HUES64 (cell line): ENCODE measurements at regions not wholly inside any gene's neighbourhood (a gene's known extent, or its start where the extent isn't known, plus 50 kb on each side); places are given as distances from the start of the nearest gene placed in this dataset.

Experiments used
- H3K27ac ChIP-seq: 2 replicates; pipeline ENCODE4 v1.7.0; 2013; ENCODE audit warnings: low read depth, low read length, inconsistent platforms
- H3K27me3 ChIP-seq: 2 replicates; pipeline ENCODE4 v1.6.1; 2013; ENCODE audit warnings: mild to moderate bottlenecking, low read length; ENCODE audit not compliant: insufficient read depth
- H3K36me3 ChIP-seq: 2 replicates; pipeline ENCODE4 v1.6.1; 2013; ENCODE audit warnings: mild to moderate bottlenecking, low read length; ENCODE audit not compliant: insufficient read depth
- H3K4me1 ChIP-seq: 2 replicates; pipeline ENCODE4 v1.6.1; 2013; ENCODE audit warnings: mild to moderate bottlenecking, low read length, moderate library complexity; ENCODE audit not compliant: insufficient read depth
- H3K4me3 ChIP-seq: 2 replicates; pipeline ENCODE4 v1.5.1; 2013; ENCODE audit warnings: mild to moderate bottlenecking, low read length, moderate library complexity
- H3K9ac ChIP-seq: 2 replicates; pipeline ENCODE4 v1.6.1; 2013; ENCODE audit warnings: mild to moderate bottlenecking, low read depth, low read length
- H3K9me3 ChIP-seq: 2 replicates; pipeline ENCODE4 v1.6.1; 2013; ENCODE audit warnings: low read depth, low read length; ENCODE audit not compliant: insufficient read depth
- WGBS: fragments of 150-250, 120-280 bp; methylation state at CpG from one replicate; pipeline ENCODE4 v1.1.7; 2013; ENCODE audit warnings: missing lambda C conversion rate; 5-methylcytosine and 5-hydroxymethylcytosine counted together

DNA sequence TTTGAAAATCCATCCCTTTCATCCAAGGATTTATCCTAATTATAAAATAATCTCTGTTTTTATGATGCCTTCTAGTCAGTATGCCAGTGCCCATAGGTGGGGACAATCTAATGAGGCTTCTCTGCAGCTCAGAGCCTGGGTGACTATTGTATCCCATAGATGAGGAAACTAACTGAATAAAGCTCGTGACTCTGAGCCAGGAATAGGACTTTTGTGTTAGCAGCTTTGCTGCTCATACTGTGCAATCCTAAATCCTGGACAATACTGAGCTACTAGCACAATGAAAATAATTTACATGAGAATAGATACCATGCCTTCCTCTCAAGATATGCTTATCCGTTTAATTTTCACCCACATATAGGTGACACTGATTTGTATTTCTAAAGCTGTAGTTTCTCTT is 443.0 kb downstream of the PLK2 start:
- Histone ChIP-seq H3K27ac (no peak overlapping the region), H3K4me1 (no peaks in the 10 kb centered on the region), H3K9me3 (no peaks in the 10 kb centered on the region), H3K4me3 (no peak overlapping the region), H3K27me3 (no peaks in the 10 kb centered on the region), H3K36me3 (no peaks in the 10 kb centered on the region), H3K9ac (no peak overlapping the region)
- WGBS, result 83% methylated on average over 2 of the region's 2 CpGs

DNA sequence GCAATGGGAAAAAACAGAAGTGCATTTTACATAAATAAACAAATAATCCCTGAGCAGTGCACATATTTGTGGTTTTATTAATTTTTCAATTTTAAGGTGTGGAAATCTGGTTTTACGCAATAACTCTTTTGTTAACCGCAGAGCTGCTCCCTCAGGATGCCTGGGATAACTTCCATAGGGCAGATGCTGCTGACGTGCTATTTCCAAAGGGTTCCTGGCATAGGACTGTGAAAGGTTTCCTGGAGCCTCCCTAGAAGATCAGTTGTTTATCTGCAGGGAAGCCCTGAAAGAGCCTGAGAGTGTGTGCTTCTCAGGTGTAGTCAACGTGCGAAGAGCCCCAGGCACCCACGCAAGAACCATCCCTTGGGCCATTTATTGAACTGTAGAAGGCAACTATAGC is 443.5 kb downstream of the PLK2 start:
- H3K36me3 ChIP-seq, result no peaks in the 10 kb centered on the region
- H3K9me3 ChIP-seq, result no peaks in the 10 kb centered on the region
- H3K4me1 ChIP-seq, result no peaks in the 10 kb centered on the region
- H3K27ac ChIP-seq, result no peak overlapping the region
- no peaks in the 10 kb centered on the region for H3K27me3 ChIP-seq
- no peak overlapping the region for H3K4me3 ChIP-seq
- H3K9ac ChIP-seq, result no peak overlapping the region
- WGBS, result 77% methylated on average over 6 of the region's 6 CpGs

DNA sequence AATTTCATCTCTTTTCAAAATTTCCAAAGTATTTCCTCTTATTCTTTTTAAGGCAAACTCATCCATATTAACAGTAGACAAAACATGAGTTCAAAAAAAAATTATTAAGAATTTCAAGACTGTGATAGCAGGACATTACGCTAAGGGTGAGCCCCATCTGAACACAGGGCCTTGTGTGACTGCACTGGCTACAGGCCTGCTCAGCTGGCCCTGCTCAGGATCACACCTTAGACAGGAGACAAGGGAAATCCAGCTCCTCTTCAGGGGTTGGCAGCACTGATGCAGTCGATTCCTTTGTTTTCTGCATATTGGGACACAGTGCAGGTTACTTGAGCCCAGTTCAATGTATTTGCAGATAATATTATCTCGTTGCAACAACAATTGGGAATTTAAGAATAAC is 444.7 kb downstream of the PLK2 start:
- Histone ChIP-seq H3K4me3 (no peak overlapping the region), H3K36me3 (no peaks in the 10 kb centered on the region), H3K27ac (no peak overlapping the region), H3K9ac (no peak overlapping the region), H3K27me3 (no peaks in the 10 kb centered on the region), H3K4me1 (no peaks in the 10 kb centered on the region), H3K9me3 (no peaks in the 10 kb centered on the region)
- WGBS, result 97% methylated on average over 3 of the region's 3 CpGs

DNA sequence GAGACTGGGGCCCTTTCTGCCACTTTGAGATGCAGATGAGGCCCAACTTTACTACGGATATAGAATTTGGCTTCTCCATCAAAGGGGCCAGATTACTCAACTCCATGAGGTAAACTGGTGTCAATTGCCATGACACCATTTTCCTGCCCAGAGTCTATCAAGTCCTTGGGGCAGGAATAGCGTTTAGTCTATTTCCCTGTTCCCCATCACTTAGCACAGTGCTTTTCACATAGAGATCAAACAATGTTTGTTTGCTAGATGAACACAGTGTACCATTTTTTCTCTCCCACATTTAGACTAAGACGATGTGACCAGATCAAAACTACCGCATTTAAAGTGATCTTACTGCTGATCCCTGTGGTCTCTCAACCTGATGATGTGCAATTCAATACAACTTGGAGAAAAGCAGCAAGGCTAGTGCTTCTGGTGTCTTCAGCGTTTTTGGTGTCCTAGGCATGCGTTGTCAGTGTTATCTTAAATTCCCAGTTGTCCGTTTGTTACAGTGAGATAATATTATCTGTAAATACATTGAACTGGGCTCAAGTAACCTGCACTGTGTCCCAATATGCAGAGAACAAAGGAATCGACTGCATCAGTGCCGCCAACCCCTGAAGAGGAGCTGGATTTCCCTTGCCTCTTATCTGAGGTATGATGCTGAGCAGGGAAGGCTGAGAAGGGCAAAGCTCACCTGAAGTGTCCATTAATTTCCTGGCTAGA is 446.2 kb downstream of the PLK2 start:
- no peak overlapping the region for H3K9ac ChIP-seq
- 91% methylated on average over 9 of the region's 9 CpGs for WGBS
- H3K9me3 ChIP-seq, result no peaks in the 10 kb centered on the region
- H3K27me3 ChIP-seq, result no peaks in the 10 kb centered on the region
- no peaks in the 10 kb centered on the region for H3K36me3 ChIP-seq
- no peak overlapping the region for H3K27ac ChIP-seq
- no peak overlapping the region for H3K4me3 ChIP-seq
- H3K4me1 ChIP-seq, result no peaks in the 10 kb centered on the region

DNA sequence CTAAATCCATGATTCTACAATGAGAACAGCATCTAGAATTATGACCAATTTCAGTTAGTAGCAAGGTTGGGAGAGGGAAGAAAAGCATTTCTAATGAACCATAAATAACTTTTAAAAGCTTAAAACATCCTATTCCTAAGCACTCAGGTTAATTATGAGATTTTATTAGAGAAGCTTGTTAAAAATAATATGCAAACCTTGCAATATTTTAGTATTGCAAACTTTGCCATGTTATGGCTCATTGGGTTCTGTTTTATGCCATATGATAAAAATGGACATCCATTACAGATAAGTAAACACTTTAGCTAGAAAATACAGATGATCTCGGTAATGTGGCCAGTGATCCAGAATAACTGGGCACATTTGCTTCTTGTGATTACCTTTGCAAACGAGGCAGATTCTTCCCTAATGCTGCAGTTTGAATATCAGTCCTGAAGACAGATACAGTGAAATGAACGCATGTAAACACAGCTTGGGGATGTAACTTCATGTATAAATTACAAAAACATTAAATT is 447.0 kb downstream of the PLK2 start:
- H3K4me1 ChIP-seq, result no peaks in the 10 kb centered on the region
- no peaks in the 10 kb centered on the region for H3K27me3 ChIP-seq
- no peaks in the 10 kb centered on the region for H3K9me3 ChIP-seq
- no peak overlapping the region for H3K27ac ChIP-seq
- H3K4me3 ChIP-seq, result no peak overlapping the region
- 94% methylated on average over 3 of the region's 3 CpGs for WGBS
- no peaks in the 10 kb centered on the region for H3K36me3 ChIP-seq
- H3K9ac ChIP-seq, result no peak overlapping the region

DNA sequence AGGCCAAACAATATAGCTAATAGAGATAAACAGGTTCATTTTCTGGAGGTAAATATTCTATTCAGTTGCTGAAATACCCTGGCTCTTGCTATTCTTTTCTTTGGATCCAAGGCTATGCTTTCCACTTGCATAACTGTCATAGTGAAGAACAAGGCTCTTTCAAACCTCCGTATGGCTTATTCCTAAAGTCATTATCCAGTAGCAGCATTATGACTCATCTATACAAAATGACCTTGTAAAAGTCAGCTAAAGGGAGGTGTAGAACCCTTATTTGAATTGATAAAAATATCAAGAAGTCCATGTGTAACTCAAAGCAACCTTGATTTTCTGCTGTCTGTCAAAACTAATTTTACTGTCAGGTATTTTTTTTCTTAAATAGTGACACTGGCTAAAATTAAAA is 447.8 kb downstream of the PLK2 start:
- H3K4me1 ChIP-seq, result no peaks in the 10 kb centered on the region
- no peak overlapping the region for H3K27ac ChIP-seq
- H3K9me3 ChIP-seq, result no peaks in the 10 kb centered on the region
- WGBS, result 84% methylated on average over 1 of the region's 1 CpG
- no peak overlapping the region for H3K4me3 ChIP-seq
- no peak overlapping the region for H3K9ac ChIP-seq
- H3K36me3 ChIP-seq, result no peaks in the 10 kb centered on the region
- no peaks in the 10 kb centered on the region for H3K27me3 ChIP-seq

DNA sequence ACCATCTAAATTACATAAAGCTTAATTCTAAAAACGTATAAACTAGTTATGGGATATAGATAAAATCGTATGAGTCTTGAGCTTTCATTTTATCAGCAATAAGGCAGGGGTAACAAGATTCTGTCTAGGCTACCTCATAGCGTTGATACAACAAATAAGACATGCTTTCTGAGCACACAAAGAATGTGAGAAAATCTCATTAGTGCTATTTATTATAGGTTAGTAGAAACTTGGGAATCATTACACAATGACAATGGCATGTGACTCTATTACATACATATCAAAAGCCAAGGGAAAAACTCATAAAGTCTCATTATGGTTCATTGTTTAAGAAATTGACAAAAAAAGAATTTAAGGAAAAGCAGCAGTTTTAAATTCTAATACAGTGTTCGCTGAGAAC is 448.6 kb downstream of the PLK2 start:
- no peak overlapping the region for H3K4me3 ChIP-seq
- WGBS, result 93% methylated on average over 4 of the region's 4 CpGs
- H3K27ac ChIP-seq, result no peak overlapping the region
- H3K9ac ChIP-seq, result no peak overlapping the region
- H3K4me1 ChIP-seq, result no peaks in the 10 kb centered on the region
- H3K9me3 ChIP-seq, result no peaks in the 10 kb centered on the region
- H3K27me3 ChIP-seq, result no peaks in the 10 kb centered on the region
- no peaks in the 10 kb centered on the region for H3K36me3 ChIP-seq

DNA sequence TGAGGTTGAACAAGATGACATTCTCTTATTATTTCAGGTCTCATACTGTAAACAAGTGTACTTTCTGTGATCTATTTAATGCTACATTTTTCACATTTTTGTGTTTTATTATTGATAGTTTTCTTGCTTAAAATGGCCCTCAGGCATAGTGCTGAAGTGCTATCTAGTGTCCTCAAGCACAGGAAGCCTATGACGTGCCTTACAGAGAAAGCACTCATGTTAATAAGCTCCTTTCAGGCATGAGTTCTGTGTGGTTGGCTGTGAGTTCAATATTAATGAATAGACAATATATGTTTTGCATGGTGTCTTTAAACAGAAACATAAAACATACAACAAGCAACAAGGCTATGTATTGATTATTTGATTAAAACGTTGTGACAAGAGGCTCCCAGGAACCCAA is 450.1 kb downstream of the PLK2 start:
- H3K9me3 ChIP-seq, result no peaks in the 10 kb centered on the region
- WGBS, result 77% methylated on average over 2 of the region's 2 CpGs
- no peaks in the 10 kb centered on the region for H3K36me3 ChIP-seq

DNA sequence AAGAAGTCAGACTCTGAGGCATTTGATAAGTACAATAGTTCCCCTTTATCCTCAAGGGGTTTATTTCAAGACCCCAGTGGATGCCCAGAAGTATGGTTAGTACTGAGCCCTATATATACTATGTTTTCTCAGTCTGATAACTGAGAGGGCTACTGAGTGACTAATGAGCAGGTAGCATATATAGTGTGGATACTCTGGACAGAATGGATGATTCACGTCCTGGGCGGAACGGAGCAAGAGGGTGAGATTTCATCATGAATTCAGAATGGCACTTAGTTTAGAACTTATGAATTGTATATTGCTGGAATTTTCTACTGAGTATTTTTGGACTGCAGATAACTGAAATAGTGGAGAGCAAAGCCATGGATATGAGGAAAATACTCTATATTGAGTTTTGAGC is 457.6 kb downstream of the PLK2 start:
- H3K27me3 ChIP-seq, result no peaks in the 10 kb centered on the region
- H3K4me3 ChIP-seq, result no peak overlapping the region
- H3K4me1 ChIP-seq, result no peaks in the 10 kb centered on the region
- H3K36me3 ChIP-seq, result no peaks in the 10 kb centered on the region
- H3K9ac ChIP-seq, result no peak overlapping the region
- H3K27ac ChIP-seq, result no peak overlapping the region
- H3K9me3 ChIP-seq, result no peaks in the 10 kb centered on the region
- 96% methylated on average over 3 of the region's 3 CpGs for WGBS

More for the DNA sequence above, 450.1 kb downstream of the PLK2 start:
- Histone ChIP-seq H3K27me3 (no peaks in the 10 kb centered on the region), H3K4me3 (no peak overlapping the region), H3K27ac (no peak overlapping the region), H3K9ac (no peak overlapping the region), H3K4me1 (no peaks in the 10 kb centered on the region)

DNA sequence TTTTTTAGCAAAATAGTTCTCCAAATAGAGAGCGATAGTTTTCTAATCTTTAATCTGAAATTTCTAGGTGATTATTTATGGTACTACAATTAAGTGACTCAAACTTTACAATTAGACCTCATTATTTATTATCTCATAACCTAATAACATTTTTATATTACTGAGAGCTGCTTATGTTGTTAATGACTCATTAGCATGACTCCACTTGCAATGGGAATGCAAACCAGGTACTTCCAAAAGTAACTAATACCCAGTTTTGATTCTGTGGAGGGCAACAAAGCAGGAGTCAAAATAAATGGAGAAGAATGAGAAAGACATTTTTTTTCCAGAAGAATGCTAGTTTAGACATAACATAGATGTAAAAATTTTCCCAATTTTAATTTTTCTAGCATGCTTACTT is 466.0 kb downstream of the PLK2 start:
- no CpG with 5 or more reads among the region's 1 CpG for WGBS
- Histone ChIP-seq H3K4me1 (peaks cover 10% of the 10 kb centered on the region), H3K9me3 (no peaks in the 10 kb centered on the region), H3K4me3 (no peak overlapping the region), H3K27ac (no peak overlapping the region), H3K9ac (no peak overlapping the region), H3K36me3 (no peaks in the 10 kb centered on the region), H3K27me3 (no peaks in the 10 kb centered on the region)

DNA sequence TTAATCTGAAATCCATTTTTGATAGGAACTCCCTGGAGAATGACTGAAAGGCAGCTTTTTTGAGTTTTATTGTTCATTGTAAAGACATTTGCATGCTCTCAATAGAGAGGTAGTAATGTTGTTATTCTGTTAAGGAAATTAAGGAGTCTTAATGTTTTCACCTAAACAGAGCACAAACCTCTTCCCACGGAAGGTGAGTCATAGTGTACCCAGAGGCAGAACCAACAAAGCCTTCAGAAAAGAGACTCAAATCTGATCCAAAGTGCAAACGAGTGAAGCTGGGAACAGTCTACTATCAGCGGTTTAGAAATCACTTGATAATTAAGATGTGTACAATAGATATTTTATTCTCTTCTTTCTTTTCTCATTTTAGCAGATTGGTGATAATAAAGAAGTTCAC is 470.5 kb downstream of the PLK2 start:
- no peaks in the 10 kb centered on the region for H3K9me3 ChIP-seq
- peaks cover 10% of the 10 kb centered on the region for H3K4me1 ChIP-seq
- no peak overlapping the region for H3K27ac ChIP-seq
- no peaks in the 10 kb centered on the region for H3K27me3 ChIP-seq
- H3K4me3 ChIP-seq, result no peak overlapping the region
- no peaks in the 10 kb centered on the region for H3K36me3 ChIP-seq
- no peak overlapping the region for H3K9ac ChIP-seq
- 80% methylated on average over 2 of the region's 3 CpGs for WGBS

DNA sequence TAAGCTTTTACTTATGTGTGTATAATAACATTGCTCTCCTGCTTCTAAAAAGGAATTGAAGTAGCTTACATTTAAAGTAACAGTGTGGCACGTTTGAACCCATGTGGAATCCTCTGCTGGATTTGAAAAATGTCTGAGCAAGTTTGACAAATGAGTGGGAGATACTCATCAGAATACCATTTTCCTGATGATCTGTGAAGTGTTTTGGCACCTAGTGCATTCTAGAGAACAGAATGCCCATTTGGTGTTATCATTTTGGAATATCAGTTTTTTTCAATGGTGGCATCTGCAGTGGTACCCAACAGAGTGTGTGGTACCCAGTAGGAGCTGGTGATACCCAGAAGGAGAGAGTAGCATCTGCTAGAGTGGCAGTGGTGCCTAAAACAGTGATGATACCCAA is 471.1 kb downstream of the PLK2 start:
- Histone ChIP-seq H3K4me3 (no peak overlapping the region), H3K9me3 (no peaks in the 10 kb centered on the region), H3K9ac (no peak overlapping the region), H3K27me3 (no peaks in the 10 kb centered on the region), H3K27ac (no peak overlapping the region), H3K4me1 (peaks cover 10% of the 10 kb centered on the region), H3K36me3 (no peaks in the 10 kb centered on the region)
- WGBS, result 74% methylated on average over 1 of the region's 1 CpG
